ENCODE measurements at regions not wholly inside any gene's neighbourhood (a gene's known extent, or its start where the extent isn't known, plus 50 kb on each side); places are given as distances from the start of the nearest gene placed in this dataset.

- H3K4me3 Mint-ChIP-seq = no peak overlapping the region
- no peak for DNase-seq (ENCODE audit: low spot score in 2 of 2)
Observed at GRCh38 chr6:132161283-132161682, 210.1 kb upstream of the CCN2 start.

GRCh38 chr6:132153221-132153898, 202.2 kb upstream of the CCN2 start:
- DNase-seq (ENCODE audit: low spot score in 2 of 2) = no peak

More at GRCh38 chr6:132161283-132161682, 210.1 kb upstream of the CCN2 start:
- no peak overlapping the region for H3K27ac Mint-ChIP-seq (ENCODE audit: low read depth)
- no peaks in the 10 kb centered on the region for H3K9me3 Mint-ChIP-seq
- H3K4me1 Mint-ChIP-seq = no peaks in the 10 kb centered on the region
- H3K36me3 Mint-ChIP-seq (ENCODE audit: insufficient read depth) = no peaks in the 10 kb centered on the region
- H3K27me3 Mint-ChIP-seq = no peaks in the 10 kb centered on the region
- ATAC-seq (replicated peaks; ENCODE audit: extremely low read depth, poor library complexity, severe bottlenecking) = no peak

DNA sequence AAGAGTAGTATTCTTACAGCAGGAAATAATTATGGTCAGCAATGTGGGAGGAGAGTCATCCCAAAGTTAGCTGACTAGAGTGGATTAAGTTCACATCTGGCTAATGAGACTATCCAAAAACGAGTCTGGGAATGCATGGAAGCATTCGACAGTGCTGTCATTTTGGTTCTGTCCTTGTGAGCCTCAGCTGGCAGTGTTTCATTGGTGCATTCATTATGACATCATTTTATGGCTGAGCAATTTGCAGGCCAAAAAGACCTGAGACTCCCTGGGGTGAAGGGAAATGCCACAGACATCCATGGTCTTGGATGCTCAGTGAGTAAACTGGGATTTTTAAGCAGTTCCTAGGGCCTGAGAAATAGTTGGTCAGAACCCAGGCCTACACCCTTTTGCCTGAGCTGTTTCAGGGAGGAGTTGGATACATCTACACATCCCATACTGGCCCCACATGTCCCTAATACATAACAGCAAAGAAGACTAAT, 196.4 kb upstream of the CCN2 start:
- DNase-seq (ENCODE audit: low spot score in 2 of 2) = no peak
- Mint-ChIP-seq H3K36me3 (ENCODE audit: insufficient read depth) (no peaks in the 10 kb centered on the region), H3K4me1 (no peaks in the 10 kb centered on the region), H3K27ac (ENCODE audit: low read depth) (no peak overlapping the region), H3K27me3 (no peaks in the 10 kb centered on the region), H3K9me3 (no peaks in the 10 kb centered on the region), H3K4me3 (no peak overlapping the region)
- no peak for ATAC-seq (replicated peaks; ENCODE audit: extremely low read depth, poor library complexity, severe bottlenecking)

More at GRCh38 chr6:132153221-132153898, 202.2 kb upstream of the CCN2 start:
- Mint-ChIP-seq H3K27me3 (no peaks in the 10 kb centered on the region), H3K36me3 (ENCODE audit: insufficient read depth) (no peaks in the 10 kb centered on the region), H3K9me3 (no peaks in the 10 kb centered on the region), H3K27ac (ENCODE audit: low read depth) (no peak overlapping the region), H3K4me3 (no peak overlapping the region), H3K4me1 (no peaks in the 10 kb centered on the region)
- ATAC-seq (replicated peaks; ENCODE audit: extremely low read depth, poor library complexity, severe bottlenecking) = no peak

GRCh38 chr6:132144456-132144855, 193.3 kb upstream of the CCN2 start:
- Mint-ChIP-seq H3K4me3 (no peak overlapping the region), H3K9me3 (no peaks in the 10 kb centered on the region), H3K27ac (ENCODE audit: low read depth) (no peak overlapping the region), H3K27me3 (no peaks in the 10 kb centered on the region), H3K36me3 (ENCODE audit: insufficient read depth) (no peaks in the 10 kb centered on the region), H3K4me1 (no peaks in the 10 kb centered on the region)
- ATAC-seq (replicated peaks; ENCODE audit: extremely low read depth, poor library complexity, severe bottlenecking) (no peak), DNase-seq (ENCODE audit: low spot score in 2 of 2) (no peak)

DNA sequence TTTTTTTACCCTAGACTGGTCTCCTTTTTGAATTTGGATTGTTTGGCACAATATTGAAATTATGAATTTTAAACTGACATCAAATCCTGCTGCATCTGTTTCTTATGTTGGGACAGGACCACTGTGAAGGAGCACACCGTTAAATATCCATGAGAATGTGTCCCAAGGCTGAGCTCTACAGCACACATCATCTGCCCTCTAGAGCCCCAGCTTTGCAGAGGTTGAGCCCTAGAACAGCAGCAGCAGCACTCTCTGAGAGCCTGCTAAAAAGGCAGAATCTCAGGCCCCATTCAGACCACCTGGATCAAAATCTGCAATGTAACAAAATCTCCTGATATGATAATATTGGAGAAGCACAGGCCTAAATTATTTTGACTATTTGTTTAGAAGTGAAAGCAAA, 192.1 kb upstream of the CCN2 start:
- Mint-ChIP-seq H3K4me3 (no peak overlapping the region), H3K9me3 (no peaks in the 10 kb centered on the region), H3K4me1 (no peaks in the 10 kb centered on the region), H3K27ac (ENCODE audit: low read depth) (no peak overlapping the region), H3K27me3 (no peaks in the 10 kb centered on the region), H3K36me3 (ENCODE audit: insufficient read depth) (no peaks in the 10 kb centered on the region)
- no peak for ATAC-seq (replicated peaks; ENCODE audit: extremely low read depth, poor library complexity, severe bottlenecking)
- DNase-seq (ENCODE audit: low spot score in 2 of 2) = no peak

- H3K9me3 Mint-ChIP-seq = no peaks in the 10 kb centered on the region
- no peak overlapping the region for H3K27ac Mint-ChIP-seq (ENCODE audit: low read depth)
- DNase-seq (ENCODE audit: low spot score in 2 of 2) = no peak
- H3K4me1 Mint-ChIP-seq = no peaks in the 10 kb centered on the region
- H3K27me3 Mint-ChIP-seq = no peaks in the 10 kb centered on the region
- H3K4me3 Mint-ChIP-seq = no peak overlapping the region
- H3K36me3 Mint-ChIP-seq (ENCODE audit: insufficient read depth) = no peaks in the 10 kb centered on the region
- ATAC-seq (replicated peaks; ENCODE audit: extremely low read depth, poor library complexity, severe bottlenecking) = no peak
Observed at GRCh38 chr6:132142768-132143167, 191.6 kb upstream of the CCN2 start.

DNA sequence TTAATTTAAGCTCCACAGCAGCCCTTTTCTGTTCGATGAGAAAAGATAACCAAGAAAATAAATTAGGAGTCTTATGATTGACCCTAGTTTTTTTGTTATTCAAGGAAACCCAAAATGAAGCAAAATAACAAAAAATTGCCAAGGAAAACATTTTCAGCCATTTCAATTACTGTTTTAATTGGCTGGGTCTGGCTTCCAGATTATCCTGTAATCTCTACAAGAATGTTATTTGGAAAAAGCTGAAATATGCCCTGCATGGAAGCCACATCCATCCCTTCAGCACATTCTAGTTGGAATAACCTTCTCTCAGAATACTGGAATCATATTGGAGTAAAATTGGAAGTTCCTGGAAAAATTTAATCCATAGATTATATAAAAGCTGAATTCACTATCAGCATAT, 191.1 kb upstream of the CCN2 start:
- Mint-ChIP-seq H3K4me1 (no peaks in the 10 kb centered on the region), H3K27ac (ENCODE audit: low read depth) (no peak overlapping the region), H3K9me3 (no peaks in the 10 kb centered on the region), H3K4me3 (no peak overlapping the region), H3K27me3 (no peaks in the 10 kb centered on the region), H3K36me3 (ENCODE audit: insufficient read depth) (no peaks in the 10 kb centered on the region)
- ATAC-seq (replicated peaks; ENCODE audit: extremely low read depth, poor library complexity, severe bottlenecking) (no peak), DNase-seq (ENCODE audit: low spot score in 2 of 2) (no peak)

GRCh38 chr6:132140189-132140588, 189.0 kb upstream of the CCN2 start:
- no peaks in the 10 kb centered on the region for H3K4me1 Mint-ChIP-seq
- ATAC-seq (replicated peaks; ENCODE audit: extremely low read depth, poor library complexity, severe bottlenecking) (no peak), DNase-seq (ENCODE audit: low spot score in 2 of 2) (no peak)
- no peaks in the 10 kb centered on the region for H3K27me3 Mint-ChIP-seq
- H3K27ac Mint-ChIP-seq (ENCODE audit: low read depth) = no peak overlapping the region
- no peak overlapping the region for H3K4me3 Mint-ChIP-seq
- no peaks in the 10 kb centered on the region for H3K9me3 Mint-ChIP-seq
- H3K36me3 Mint-ChIP-seq (ENCODE audit: insufficient read depth) = no peaks in the 10 kb centered on the region

DNA sequence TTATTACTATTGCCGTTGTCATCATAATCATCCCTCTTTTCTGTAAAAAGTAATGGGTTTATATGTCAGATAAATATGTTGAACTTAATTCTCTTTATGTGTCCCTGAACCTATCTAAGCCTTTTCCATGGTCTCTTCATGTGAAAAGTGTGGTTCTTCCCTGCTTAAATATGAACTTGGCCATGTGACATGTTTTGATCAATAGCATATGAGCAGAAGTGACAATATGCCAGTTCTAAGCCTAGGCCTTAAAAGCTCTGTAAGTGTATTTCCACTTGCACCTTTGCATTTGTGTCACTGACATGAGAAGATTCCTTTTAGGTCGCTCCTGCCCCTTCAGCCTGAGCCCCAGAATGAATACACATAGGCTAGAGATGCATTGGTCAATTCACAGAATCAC, 188.4 kb upstream of the CCN2 start:
- Mint-ChIP-seq H3K27me3 (no peaks in the 10 kb centered on the region), H3K4me1 (no peaks in the 10 kb centered on the region), H3K9me3 (no peaks in the 10 kb centered on the region), H3K4me3 (no peak overlapping the region), H3K27ac (ENCODE audit: low read depth) (no peak overlapping the region), H3K36me3 (ENCODE audit: insufficient read depth) (no peaks in the 10 kb centered on the region)
- DNase-seq (ENCODE audit: low spot score in 2 of 2) (no peak), ATAC-seq (replicated peaks; ENCODE audit: extremely low read depth, poor library complexity, severe bottlenecking) (no peak)

- Mint-ChIP-seq H3K4me1 (no peaks in the 10 kb centered on the region), H3K4me3 (no peak overlapping the region), H3K27ac (ENCODE audit: low read depth) (no peak overlapping the region), H3K36me3 (ENCODE audit: insufficient read depth) (no peaks in the 10 kb centered on the region), H3K27me3 (peaks cover 3% of the 10 kb centered on the region), H3K9me3 (no peaks in the 10 kb centered on the region)
- DNase-seq (ENCODE audit: low spot score in 2 of 2) = no peak
- ATAC-seq (replicated peaks; ENCODE audit: extremely low read depth, poor library complexity, severe bottlenecking) = no peak
Observed at GRCh38 chr6:132136981-132137380, 185.8 kb upstream of the CCN2 start.

- Mint-ChIP-seq H3K4me3 (no peak overlapping the region), H3K4me1 (no peaks in the 10 kb centered on the region), H3K27me3 (peaks cover 15% of the 10 kb centered on the region), H3K9me3 (no peaks in the 10 kb centered on the region), H3K36me3 (ENCODE audit: insufficient read depth) (no peaks in the 10 kb centered on the region), H3K27ac (ENCODE audit: low read depth) (no peak overlapping the region)
- no peak for DNase-seq (ENCODE audit: low spot score in 2 of 2)
- no peak for ATAC-seq (replicated peaks; ENCODE audit: extremely low read depth, poor library complexity, severe bottlenecking)
Observed at GRCh38 chr6:132135409-132135808, 184.2 kb upstream of the CCN2 start.

DNA sequence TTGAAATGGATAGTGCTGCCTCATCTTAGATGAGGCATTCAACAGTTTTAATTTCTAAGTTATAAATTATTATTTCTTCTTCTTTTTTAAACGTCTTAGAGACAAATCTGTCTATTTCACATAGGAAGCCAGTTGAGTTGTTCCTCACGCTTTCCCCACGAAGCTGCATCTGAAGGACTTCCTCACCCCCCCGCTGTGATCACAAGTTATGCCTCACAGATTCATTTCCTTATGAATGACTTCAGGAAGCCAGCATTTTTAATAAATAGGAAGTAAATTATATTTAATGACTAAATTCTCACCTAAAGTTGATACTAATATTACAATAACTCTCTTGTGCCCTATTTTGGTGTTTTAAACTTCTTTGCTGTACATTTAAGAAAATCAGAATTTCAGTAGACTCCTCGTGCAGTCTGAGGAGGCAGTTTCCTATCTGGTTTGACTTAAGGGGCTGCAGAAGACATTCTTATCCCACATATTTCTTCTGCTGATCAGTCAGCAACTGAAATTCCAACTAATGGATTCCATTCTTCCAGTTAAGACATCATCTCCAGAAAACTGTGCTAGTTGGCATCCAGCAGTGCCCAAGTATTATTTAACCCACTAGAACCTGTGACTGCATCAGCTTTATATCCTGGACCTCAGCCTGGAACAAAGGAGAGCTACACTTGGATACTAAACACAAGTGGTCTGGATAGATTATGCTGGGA, 182.7 kb upstream of the CCN2 start:
- H3K27ac Mint-ChIP-seq (ENCODE audit: low read depth) = no peak overlapping the region
- no peaks in the 10 kb centered on the region for H3K4me1 Mint-ChIP-seq
- no peaks in the 10 kb centered on the region for H3K9me3 Mint-ChIP-seq
- H3K27me3 Mint-ChIP-seq = peaks cover 15% of the 10 kb centered on the region
- ATAC-seq (replicated peaks; ENCODE audit: extremely low read depth, poor library complexity, severe bottlenecking) (no peak), DNase-seq (ENCODE audit: low spot score in 2 of 2) (no peak)
- H3K36me3 Mint-ChIP-seq (ENCODE audit: insufficient read depth) = no peaks in the 10 kb centered on the region
- no peak overlapping the region for H3K4me3 Mint-ChIP-seq

DNA sequence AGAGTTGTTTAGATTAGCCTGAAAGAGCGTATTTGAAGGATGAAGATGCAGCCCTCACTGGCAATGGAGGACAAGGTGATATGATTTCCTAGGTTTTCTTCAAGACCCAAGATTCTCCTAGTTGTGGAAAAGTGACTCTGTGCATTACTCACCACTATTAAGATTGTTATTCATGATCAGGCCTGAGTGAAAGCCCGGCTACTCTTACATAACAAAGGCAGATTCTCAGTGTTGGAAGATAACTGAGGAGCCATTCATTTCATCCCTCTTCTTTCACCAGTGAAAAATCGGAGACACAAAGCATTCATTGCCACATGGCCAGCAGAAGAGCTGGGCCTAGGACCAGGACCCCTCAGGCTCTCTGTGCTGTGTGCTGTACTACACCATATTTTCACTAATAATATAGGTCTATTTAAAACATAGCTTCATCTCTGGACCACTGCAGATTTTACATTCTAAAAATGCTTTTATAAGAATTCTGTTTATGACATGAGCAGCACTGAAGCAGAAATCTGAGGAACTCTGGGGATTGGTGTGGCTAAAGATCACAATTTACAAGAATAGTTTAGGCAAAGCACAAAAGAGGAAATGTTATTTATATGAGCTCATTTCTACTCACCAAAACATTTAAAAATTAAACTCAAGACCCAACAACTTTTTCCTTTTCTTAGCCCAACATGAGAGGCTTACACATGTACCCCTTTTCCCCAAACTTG, 181.9 kb upstream of the CCN2 start:
- H3K9me3 Mint-ChIP-seq = no peaks in the 10 kb centered on the region
- H3K4me1 Mint-ChIP-seq = no peaks in the 10 kb centered on the region
- DNase-seq (ENCODE audit: low spot score in 2 of 2) (no peak), ATAC-seq (replicated peaks; ENCODE audit: extremely low read depth, poor library complexity, severe bottlenecking) (no peak)
- H3K27ac Mint-ChIP-seq (ENCODE audit: low read depth) = no peak overlapping the region
- H3K27me3 Mint-ChIP-seq = peaks cover 15% of the 10 kb centered on the region
- H3K4me3 Mint-ChIP-seq = no peak overlapping the region
- no peaks in the 10 kb centered on the region for H3K36me3 Mint-ChIP-seq (ENCODE audit: insufficient read depth)
